RWPE2 (cell line): ENCODE measurements at regions not wholly inside any gene's neighbourhood (a gene's known extent, or its start where the extent isn't known, plus 50 kb on each side); places are given as distances from the start of the nearest gene placed in this dataset.

Experiments used
- ATAC-seq: fragments of 200-7000 bp; cut with Tn5 transposase; 3 replicates; pipeline ENCODE4 v1.9.1; 2021; ENCODE audit warnings: low read depth
- DNase-seq: peaks from one replicate; pipeline ENCODE4 v3.0.0-alpha.2; 2020; ENCODE audit warnings: low spot score
- H3K27ac ChIP-seq: fragments of 450-650 bp; 2 replicates; pipeline ENCODE4 v1.5.1; 2017; ENCODE audit warnings: mild to moderate bottlenecking; ENCODE audit not compliant: poor library complexity, severe bottlenecking
- H3K27me3 ChIP-seq: fragments of 250-450 bp; sonication (Bioruptor Pico); 2 replicates; pipeline ENCODE4 v1.5.1; 2021; ENCODE audit warnings: mild to moderate bottlenecking, moderate library complexity; ENCODE audit not compliant: insufficient read depth, poor library complexity, severe bottlenecking
- H3K36me3 ChIP-seq: fragments of 250-450 bp; sonication (Bioruptor Pico); 2 replicates; pipeline ENCODE4 v1.5.1; 2020; ENCODE audit warnings: low read depth, mild to moderate bottlenecking, moderate library complexity
- H3K4me1 ChIP-seq: fragments of 250-450 bp; sonication (Bioruptor Pico); 2 replicates; pipeline ENCODE4 v1.5.1; 2021; ENCODE audit warnings: mild to moderate bottlenecking, moderate library complexity; ENCODE audit not compliant: insufficient read depth, poor library complexity, severe bottlenecking
- H3K4me3 ChIP-seq: fragments of 250-450 bp; sonication (Bioruptor Pico); 2 replicates; pipeline ENCODE4 v1.5.1; 2021; ENCODE audit warnings: mild to moderate bottlenecking, moderate library complexity; ENCODE audit not compliant: severe bottlenecking
- H3K9me3 ChIP-seq: fragments of 250-450 bp; sonication (Bioruptor Pico); 2 replicates; pipeline ENCODE4 v1.5.1; 2021; ENCODE audit warnings: mild to moderate bottlenecking, moderate library complexity; ENCODE audit not compliant: severe bottlenecking
- TF ChIP-seq, protein P1 (sequence below): fragments of 450-650 bp; IDR thresholded peaks from one replicate; pipeline ENCODE4 v1.5.1; 2017; ENCODE audit warnings: mild to moderate bottlenecking, moderate library complexity; ENCODE audit not compliant: poor library complexity, severe bottlenecking

DNA sequence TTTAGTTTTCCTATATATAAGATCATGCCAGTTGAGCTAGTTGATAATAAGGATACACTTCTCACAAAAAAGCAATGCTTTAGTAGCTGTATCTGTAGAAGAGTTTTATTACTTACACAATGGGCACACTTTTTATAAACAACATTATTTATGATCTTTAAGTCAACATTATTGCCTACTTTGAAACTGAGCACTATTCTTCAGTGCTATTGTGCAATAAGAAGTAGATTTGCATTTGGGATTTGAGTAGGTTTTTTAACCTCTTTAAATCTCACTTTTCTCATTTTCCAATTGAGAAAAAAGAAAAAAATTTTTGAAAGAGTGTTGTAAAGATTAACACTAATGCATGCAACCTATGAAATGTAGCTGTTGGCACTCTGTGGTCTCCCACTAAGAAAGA lies 1198.3 kb downstream of the GALC start:
- Histone ChIP-seq H3K27me3 (no peaks in the 10 kb centered on the region), H3K27ac (no peak overlapping the region), H3K4me1 (peaks cover 9% of the 10 kb centered on the region), H3K36me3 (no peaks in the 10 kb centered on the region), H3K9me3 (no peaks in the 10 kb centered on the region), H3K4me3 (no peak overlapping the region)
- TF ChIP-seq, protein P1, sequence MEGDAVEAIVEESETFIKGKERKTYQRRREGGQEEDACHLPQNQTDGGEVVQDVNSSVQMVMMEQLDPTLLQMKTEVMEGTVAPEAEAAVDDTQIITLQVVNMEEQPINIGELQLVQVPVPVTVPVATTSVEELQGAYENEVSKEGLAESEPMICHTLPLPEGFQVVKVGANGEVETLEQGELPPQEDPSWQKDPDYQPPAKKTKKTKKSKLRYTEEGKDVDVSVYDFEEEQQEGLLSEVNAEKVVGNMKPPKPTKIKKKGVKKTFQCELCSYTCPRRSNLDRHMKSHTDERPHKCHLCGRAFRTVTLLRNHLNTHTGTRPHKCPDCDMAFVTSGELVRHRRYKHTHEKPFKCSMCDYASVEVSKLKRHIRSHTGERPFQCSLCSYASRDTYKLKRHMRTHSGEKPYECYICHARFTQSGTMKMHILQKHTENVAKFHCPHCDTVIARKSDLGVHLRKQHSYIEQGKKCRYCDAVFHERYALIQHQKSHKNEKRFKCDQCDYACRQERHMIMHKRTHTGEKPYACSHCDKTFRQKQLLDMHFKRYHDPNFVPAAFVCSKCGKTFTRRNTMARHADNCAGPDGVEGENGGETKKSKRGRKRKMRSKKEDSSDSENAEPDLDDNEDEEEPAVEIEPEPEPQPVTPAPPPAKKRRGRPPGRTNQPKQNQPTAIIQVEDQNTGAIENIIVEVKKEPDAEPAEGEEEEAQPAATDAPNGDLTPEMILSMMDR = no peak
- ATAC-seq = no peak
- no peak for DNase-seq

DNA sequence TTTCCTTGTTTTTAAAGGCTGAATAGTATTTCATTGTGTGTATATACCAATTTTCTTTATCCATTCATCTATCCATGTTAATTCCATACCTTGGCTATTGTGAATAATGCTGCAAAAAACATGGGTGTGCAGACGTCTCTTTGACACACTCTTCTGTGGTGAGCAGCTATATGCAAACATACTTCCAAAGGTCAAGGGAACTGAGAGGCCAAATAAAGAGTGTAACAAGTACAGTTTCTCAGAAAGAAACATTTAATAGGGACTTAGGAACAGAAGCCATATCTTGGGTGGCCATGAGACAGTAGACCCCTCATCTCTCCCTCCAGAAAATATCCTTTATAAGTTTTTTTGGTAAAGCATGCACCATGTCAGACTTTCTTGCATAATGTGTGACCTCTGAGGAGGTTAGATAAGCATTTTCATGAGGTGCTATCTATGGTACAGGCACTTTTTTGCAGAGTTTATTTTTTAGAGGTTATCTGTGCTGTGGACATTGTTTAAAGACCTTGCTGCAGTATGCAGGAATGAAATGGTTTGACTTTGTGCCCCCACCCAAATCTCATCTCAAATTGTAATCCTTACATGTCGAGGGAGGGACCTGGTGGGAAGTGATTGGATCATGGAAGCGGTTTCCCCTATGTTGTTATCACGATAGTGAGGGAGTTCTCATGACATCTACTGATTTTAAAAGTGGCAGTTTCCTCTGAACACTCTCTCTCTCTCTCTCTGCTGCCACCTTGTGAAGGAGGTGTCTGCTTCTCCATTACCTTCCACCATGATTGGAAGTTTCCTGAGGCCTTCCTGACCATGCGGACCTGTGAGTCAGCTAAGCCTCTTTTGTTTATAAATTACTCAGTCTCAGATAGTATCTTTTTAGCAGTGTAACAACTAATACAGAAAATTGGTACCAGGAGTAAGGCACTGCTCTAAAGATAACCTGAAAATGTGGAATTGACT lies 1202.3 kb downstream of the GALC start:
- DNase-seq (no peak), ATAC-seq (no peak)
- TF ChIP-seq, protein P1 = peak; percentile 22

DNA sequence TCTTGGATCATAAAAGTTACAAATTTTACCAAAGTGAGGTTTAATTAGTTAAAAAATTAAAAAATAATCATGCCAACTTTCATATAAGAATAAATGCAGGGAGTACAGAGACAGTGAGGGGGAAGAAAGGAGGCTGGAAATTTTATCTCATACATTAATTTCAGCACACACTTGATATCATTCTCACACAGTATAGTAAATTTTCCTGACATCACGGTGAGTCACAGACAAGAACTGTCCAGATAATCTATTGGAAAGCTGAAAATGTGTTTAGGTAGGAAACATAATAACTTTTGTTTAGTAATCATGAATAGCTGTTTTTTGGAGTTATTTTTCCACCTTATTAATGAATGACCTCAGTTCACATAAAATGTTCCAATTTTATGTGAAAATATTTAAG lies 1204.8 kb downstream of the GALC start:
- peak; percentile 79 for ATAC-seq
- DNase-seq = no peak
- TF ChIP-seq, protein P1 = no peak

More for the DNA sequence above, 1202.3 kb downstream of the GALC start:
- H3K4me1 ChIP-seq = peaks cover 12% of the 10 kb centered on the region
- no peak overlapping the region for H3K27ac ChIP-seq
- no peak overlapping the region for H3K4me3 ChIP-seq
- H3K9me3 ChIP-seq = no peaks in the 10 kb centered on the region
- H3K36me3 ChIP-seq = no peaks in the 10 kb centered on the region
- no peaks in the 10 kb centered on the region for H3K27me3 ChIP-seq

DNA sequence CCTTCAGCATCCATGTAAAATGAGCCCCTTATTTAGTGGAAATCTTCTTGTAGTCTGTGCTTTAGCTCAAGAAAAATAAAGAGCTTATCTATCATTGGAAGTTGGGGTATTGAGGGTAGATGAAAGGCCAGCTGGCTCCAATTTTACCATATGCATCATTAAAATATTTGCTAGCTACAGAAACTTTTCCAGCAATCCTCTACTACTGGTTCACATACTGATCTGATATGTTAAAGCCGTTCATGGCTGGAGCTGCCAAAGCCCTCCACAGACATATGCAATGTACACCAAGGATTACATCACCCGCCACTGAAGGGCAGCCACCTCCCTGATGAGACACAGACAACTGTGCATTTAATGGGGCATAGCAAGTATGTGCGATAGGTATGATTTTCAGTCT lies 1205.3 kb downstream of the GALC start:
- H3K4me3 ChIP-seq = no peak overlapping the region
- H3K4me1 ChIP-seq = peaks cover 12% of the 10 kb centered on the region
- no peaks in the 10 kb centered on the region for H3K36me3 ChIP-seq
- ATAC-seq = peak; percentile 69
- DNase-seq = no peak
- no peaks in the 10 kb centered on the region for H3K9me3 ChIP-seq
- no peak overlapping the region for H3K27ac ChIP-seq
- H3K27me3 ChIP-seq = no peaks in the 10 kb centered on the region
- TF ChIP-seq, protein P1 = no peak

More for the DNA sequence above, 1204.8 kb downstream of the GALC start:
- no peak overlapping the region for H3K4me3 ChIP-seq
- H3K36me3 ChIP-seq = no peaks in the 10 kb centered on the region
- H3K27ac ChIP-seq = no peak overlapping the region
- no peaks in the 10 kb centered on the region for H3K9me3 ChIP-seq
- H3K4me1 ChIP-seq = peaks cover 12% of the 10 kb centered on the region
- no peaks in the 10 kb centered on the region for H3K27me3 ChIP-seq

DNA sequence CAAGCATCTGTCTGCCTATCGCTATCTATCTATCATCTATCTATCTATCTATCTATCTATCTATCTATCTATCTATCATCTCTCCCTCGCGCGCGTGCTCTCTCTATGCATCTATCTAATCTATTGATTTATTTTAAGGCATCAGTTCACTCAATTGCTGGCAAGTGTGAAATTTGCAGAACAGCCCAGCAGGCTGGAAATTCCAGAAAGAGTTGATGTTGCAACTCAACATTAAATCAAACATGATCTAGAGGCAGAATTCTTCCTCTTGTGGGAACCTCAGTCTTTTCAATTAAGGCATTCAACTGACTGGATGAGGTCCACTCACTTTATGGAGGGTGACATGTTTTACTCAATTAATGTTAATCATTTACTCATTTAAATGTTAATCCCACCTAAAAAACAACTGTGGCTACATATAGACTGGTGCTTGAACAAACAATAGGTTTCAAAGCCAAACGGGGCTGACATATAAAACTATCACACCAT lies 1210.8 kb downstream of the GALC start:
- Histone ChIP-seq H3K9me3 (no peaks in the 10 kb centered on the region), H3K27ac (no peak overlapping the region), H3K36me3 (no peaks in the 10 kb centered on the region), H3K4me3 (no peak overlapping the region), H3K4me1 (peaks cover 31% of the 10 kb centered on the region), H3K27me3 (no peaks in the 10 kb centered on the region)
- no peak for ATAC-seq
- DNase-seq = no peak
- TF ChIP-seq, protein P1 = no peak
